Vagina (tissue), 2 donors: ENCODE measurements at regions not wholly inside any gene's neighbourhood (a gene's known extent, or its start where the extent isn't known, plus 50 kb on each side); places are given as distances from the start of the nearest gene placed in this dataset.

Experiments
- POLR2A ChIP-seq, 2 donors: fragments of 450-650 bp; IDR thresholded peaks; one replicate each; pipeline ENCODE4 v1.6.1; 2017; ENCODE audit warnings: antibody characterized with exemption in 2 of 2, mild to moderate bottlenecking in 2 of 2, moderate library complexity in 2 of 2
- TF ChIP-seq, protein P1 (sequence below), 3 experiments: fragments of 450-650 bp in 2 of 3; fragments of 200-600 bp in 1 of 3; sonication (generic) in 1 of 3; IDR thresholded peaks; one replicate each; pipeline ENCODE4 v1.5.1; 2017 to 2019; ENCODE audit warnings: antibody characterized with exemption in 3 of 3, mild to moderate bottlenecking in 2 of 3, moderate library complexity in 2 of 3

DNA sequence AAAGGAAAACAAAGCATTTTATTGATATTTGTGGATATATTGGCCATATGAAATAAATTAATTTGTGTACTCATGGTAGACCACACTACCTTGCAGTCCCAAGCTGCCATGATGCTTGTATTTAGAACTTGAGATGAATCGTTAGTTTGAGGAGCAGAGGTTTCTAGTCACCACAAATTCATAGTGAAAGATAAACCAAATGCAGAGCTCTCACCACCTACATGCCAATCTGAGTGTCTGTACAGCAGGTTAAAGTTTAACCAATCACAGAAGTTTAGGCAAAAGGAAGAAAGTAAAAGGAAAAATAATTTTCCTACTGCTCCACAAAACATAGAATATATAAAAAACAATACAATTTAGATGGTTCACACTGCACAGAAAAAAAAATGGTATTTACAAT lies 163.6 kb upstream of the FTMT start:
- no peak for TF ChIP-seq POLR2A (IDR thresholded peaks at IDR 0.05)
- TF ChIP-seq, protein P1, sequence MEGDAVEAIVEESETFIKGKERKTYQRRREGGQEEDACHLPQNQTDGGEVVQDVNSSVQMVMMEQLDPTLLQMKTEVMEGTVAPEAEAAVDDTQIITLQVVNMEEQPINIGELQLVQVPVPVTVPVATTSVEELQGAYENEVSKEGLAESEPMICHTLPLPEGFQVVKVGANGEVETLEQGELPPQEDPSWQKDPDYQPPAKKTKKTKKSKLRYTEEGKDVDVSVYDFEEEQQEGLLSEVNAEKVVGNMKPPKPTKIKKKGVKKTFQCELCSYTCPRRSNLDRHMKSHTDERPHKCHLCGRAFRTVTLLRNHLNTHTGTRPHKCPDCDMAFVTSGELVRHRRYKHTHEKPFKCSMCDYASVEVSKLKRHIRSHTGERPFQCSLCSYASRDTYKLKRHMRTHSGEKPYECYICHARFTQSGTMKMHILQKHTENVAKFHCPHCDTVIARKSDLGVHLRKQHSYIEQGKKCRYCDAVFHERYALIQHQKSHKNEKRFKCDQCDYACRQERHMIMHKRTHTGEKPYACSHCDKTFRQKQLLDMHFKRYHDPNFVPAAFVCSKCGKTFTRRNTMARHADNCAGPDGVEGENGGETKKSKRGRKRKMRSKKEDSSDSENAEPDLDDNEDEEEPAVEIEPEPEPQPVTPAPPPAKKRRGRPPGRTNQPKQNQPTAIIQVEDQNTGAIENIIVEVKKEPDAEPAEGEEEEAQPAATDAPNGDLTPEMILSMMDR (IDR thresholded peaks at IDR 0.05) = no peak
